EH (cell line): ENCODE measurements at regions not wholly inside any gene's neighbourhood (a gene's known extent, or its start where the extent isn't known, plus 50 kb on each side); places are given as distances from the start of the nearest gene placed in this dataset.

Experiments used
- DNase-seq: peaks from one replicate; pipeline ENCODE4 v3.0.0-alpha.2; 2015; ENCODE audit warnings: low read depth

DNA sequence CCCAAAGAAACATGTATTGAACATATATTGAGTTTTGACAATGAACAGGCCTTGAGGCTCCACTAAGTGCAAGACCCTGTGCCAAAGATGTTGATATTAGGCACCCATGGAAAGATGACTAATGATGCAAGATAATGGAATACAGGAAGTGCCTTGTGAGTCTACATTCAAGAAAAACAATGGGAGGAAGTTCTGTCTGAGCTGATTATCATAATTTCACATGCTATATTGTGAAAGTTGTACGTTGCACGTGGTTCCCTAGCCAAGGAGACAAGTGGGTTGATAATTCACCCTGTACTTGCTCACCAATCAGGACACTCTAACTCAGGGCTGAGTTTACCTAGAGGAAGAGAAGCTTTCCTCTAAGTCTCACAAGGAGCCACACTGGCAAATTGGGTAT, 186.9 kb upstream of the STAC start:
- DNase-seq: peak; percentile 7

DNA sequence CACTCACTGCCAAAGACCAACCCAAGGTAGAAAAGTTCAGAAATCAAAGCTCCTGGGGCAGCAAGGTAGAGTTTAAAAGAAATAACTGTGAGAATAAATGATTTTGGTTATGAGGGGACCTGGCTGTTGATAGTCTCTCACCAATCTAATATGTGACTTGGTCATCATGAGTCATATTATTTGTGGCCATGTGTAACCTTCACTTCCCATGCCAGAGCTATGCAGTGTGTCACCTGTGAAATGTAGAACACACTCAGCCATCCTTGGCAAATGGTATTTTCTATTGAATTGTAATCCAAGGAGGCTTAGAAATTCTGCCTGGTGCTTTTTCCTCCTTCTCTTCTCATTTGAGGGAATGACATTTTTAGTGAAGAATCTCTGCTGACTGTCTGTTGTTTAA, 184.2 kb upstream of the STAC start:
- DNase-seq: no peak

DNA sequence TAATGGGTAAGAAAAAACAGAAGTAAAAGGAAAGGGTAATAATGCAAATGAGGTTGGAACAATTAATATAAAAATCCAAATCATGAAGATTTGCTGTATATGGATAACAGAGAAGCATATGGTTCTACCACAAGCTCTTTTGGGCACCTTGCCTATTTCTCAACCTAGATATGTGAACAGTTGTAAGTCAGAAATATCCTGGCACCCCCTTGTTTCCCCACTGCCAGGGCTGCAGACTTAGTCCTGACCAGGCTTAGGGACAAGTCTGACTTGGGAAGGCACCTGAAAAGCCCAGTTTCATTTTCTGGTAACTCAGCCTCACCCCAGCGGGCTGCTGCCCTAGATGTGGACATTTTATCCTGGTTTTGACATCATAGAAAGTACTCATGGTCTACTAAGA, 183.2 kb upstream of the STAC start:
- no peak for DNase-seq

DNA sequence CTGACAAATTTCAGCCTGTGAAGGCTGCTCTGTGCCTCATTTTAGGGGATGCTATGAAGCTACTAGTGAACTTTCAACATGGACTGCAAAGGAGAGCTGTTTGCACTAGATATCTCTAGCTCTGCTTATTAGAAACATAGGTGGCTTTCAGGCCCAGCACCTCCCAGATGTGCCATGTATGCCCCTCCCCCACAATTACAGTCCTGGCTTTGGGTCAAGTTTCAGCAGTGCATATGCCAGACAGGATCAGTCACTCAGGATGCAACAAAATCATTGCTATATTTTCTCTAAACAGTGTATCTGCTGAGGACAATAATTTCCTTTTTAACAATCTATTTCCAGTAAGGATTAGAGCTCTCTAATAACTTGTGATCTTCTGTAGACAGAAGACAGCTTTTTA, 178.8 kb upstream of the STAC start:
- DNase-seq: no peak

DNA sequence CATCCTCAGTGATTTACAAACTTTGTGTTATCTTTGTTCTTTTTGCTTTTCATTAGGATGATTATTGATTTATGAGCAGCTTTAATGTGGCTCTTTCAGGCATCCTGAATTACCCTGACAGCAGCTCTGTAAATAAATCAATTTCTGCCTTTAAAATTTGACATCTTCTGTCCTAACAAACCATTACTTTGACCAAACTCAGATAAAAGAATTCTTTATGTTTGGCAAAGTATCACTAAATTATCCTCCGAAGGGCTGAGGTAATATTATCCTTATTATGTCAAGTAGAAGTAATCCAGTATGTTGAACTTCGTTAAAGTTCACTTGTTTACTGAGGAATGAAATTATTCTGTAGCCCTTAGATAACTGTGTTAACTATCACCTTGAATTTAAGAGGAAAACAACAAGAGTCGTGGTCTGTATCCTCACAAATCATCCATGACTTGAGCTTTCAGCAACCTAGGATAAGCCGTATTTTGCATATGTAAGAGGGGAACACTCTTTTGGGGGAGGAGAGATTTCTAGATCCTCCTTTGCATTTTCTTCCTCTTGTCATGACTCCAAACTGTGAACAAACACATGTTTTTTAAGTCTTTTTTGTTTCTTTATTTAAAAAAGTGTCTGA, 173.2 kb upstream of the STAC start:
- no peak for DNase-seq

DNA sequence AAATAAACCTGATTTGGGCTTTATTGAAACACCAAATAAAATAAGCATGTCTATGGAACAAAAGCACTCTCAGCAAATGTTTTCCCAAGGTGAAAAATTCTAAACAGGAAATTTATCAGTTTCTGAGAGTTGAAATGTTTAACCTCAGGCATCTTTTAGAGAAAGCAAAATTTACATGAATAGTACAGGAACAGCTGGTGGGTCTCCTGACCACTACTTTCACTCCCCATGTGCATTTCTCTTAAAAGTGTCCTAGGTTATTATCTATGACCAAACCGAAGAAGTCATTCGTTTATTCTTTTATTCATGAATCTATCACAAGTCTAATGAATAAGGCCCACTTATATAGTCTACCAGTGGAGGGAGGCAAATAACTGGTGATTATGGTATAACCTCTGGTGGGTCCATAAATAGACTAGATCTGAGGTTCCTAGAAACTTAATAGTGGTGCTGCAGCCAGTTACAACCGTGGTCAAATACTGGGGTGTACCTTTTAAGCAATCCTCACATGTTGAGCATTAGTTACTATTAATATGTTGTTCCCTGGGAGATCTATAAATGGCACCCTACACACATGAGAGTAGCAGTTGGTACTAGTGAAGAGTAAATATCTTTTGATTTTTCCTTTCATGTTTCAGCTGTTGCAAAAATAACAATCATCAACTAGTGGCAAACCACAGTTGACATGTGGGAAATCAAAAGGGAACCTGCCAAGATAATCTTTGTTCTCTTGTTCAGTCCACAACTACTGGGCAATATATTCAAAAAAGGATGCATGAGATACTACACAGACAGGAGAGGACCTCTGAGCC, 169.3 kb upstream of the STAC start:
- DNase-seq: peak; percentile 11

DNA sequence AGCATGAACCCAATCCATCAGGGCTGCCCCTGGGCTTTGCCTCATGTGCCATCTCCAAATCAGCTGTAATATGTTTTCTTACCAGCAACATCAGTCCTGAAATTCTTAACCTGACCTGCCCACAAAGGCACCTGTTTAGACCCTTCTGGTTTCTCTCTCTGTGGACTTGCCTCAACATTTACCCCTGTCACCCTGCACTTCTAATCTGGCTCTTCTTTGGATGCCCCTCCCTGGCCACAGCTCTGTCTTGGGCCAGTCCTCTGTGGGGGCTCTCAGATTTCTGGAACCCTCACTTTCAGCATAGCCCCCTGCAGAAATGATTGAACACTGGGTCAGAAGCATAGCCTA, 168.7 kb upstream of the STAC start:
- DNase-seq: no peak

DNA sequence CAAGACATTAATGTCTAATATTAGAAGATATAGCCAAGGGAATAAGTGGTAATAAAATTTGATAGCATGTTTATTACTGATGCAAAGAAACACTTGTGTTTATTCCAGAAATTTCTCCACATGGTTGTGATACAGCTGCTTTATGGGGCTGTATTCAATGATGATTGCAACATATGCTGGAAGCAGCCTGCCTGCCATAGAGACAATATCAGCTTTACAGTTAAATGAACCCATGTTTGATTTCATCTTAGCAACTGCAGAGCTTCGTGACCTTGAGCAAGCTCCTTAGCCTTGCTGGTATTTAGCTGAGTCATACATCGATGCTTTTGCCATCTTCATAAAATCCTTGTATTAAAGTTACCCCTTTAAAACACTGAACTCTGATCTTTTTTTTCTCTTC, 168.1 kb upstream of the STAC start:
- DNase-seq: peak; percentile 80

DNA sequence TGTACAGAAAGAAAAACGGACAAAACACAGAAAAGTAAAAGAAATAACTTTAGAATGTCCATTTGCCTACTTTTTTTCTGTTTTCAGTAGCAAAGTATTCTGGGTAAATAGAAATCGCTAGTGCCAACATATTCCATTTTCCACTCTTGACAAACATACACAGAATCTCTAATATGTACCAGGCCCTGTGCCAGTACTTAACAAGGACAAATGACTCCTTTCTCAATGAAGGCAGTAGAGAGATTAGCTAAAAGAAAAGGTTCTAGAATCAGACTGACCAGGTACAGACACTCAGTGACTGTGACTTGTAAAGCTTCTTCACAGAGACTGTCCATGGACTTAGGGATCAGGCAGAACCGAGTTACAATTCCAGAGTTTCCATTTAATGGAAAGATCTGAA, 165.8 kb upstream of the STAC start:
- no peak for DNase-seq

DNA sequence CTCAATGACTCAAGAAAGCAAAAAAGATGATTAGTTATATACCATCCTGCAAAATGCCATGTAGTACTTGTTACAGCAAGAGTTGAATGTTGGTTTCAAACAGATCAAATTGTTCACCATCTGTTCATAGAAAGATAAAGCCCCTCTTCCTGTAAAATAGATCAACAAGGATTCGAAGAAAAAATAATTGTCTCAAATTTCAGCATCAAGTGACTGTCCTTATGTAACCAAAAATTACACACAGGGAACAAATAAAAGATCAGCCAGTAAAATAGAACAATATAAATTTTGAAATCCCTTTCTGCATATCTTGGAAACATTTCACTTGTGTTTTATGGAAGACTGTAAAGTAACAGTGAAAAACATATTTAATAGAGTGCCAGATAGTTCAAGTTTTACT, 165.1 kb upstream of the STAC start:
- DNase-seq: no peak

DNA sequence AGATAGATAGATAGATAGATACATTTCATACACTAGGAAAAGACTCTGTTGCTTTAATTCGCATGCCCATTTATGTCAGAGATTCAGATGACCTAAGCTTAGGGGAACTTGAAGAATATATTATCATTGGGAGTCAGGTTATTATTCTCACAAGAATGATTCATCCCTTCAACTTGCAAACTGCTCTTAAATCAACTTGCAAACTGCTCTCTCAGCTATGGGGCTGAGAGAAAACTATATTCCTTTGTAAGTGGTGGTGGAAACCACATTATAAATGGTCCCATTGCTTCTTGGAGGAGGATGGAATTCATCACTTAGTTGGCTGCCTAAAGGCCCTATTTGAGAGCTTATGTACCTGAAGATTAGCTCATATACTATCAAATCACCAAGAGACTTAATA, 160.9 kb upstream of the STAC start:
- DNase-seq: peak; percentile 89

DNA sequence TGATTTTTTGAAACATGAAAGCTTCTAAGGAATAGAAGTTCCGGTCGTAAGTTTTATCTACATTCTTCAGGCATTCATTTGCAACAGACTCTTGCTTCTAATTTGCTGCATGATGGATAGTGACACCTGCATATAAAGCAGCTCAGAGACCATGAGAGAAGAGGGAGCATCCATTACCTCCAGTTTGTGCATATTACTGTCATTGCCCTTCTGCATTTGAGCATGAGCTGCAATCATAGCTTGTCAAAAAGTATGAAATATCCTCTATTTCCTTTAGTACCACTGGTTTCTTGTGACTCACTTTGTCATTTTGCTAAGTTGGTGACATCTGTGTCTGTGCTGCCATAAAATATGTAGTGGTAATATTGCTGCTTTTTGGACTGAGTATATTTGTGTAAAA, 160.1 kb upstream of the STAC start:
- no peak for DNase-seq

DNA sequence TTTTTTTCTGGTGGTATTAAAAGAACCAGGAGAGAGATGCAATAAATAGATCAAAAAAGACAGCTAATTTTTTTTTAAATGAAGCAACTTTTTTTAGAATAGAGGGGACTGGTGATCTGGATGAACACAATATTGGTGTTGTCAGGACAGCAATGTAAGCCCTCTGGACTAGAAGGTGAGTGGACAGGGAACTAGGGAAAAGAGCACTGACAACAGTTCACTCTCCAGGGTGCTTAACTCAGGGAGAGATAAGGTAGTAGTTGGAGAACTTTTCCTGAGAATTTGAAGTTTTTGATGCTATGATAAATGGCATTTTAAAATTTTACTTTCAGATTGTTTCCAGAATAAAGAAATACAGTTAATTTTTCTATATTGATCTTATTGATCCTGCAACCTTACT, 158.3 kb upstream of the STAC start:
- DNase-seq: no peak

DNA sequence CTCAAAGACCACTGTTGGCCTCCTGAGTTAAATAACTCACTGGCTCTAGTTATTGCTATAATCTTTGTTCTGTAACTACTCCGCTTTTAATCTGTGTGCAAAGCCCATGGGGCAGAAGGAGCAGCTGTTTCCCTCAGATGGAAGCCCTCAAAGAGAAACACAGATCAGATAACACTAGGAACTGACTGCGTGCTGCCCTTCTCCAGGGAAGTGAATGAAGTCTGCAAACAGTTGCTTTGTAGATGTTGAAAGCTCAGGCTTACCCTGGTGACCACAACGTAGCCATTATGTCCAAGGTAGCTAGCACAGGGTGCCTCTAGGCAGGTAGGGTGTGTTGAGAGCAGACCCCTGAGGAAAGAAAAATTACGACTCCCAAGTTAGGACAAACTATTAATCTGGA, 152.3 kb upstream of the STAC start:
- no peak for DNase-seq

DNA sequence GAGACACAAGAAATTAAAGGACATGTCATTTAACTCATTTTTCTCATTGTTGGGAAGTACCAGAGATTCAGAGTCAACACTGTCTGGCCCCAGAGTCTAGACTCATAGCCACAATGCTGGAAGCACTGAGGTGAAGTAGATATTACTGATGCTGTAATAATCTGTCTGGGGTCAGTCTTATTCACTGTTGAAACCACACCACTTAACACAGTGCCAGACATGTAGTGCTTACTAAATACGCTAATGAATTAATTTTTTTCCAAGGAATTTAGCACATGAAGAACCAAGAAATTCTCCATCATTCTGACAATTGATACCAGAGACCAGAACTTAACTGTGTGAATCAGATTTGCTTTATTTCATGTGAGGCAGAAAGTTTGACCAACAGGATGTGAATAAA, 150.8 kb upstream of the STAC start:
- no peak for DNase-seq

DNA sequence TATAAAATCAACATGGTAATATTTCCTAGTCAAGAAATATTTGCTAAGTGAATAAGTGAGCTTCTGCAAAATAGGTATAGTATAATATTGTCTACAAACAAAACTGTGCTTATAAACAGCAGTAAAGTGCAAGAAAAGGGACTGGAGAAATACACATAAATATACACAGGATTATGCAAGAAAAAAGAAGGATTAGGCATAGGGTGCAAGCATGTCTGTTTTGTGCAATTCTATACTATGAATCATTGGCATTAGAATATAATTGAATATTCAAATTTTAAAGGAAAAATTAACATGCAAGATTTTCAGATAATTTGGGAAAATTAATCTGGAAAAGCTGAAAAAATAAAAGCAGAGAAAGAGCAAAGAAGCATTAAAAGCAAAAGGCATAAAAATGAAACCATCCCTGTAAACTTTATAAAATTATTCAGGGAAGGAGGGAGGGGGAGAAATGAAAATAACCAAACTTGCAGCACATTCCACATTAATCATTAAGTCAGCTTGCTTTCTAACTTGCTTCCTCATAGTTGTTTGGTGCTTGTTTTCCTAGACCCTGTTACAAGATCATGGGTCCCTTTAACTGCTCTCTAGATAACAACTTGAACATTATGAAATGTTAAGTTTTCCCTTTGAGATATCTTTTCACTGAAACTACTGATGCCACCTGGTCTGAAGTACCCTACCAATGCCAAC, 147.4 kb upstream of the STAC start:
- no peak for DNase-seq

DNA sequence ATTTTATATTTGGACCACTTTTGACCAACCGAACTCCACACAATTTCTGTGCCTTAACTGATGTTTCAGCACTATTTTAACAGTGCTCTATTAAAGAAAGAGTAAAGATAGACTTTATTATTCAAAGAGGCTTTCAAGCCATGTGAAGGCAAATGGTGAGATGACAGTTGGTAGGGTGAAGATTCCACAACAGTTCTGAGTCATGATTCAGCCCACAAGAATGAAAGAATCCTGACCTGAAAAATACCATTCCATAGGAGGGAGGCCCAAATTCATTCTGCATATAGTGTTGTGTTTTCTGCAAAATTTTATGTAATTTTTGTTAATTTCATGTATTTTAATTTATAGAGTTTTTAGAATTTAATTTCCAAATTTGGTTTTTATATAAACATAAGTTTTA, 135.6 kb upstream of the STAC start:
- peak; percentile 72 for DNase-seq

DNA sequence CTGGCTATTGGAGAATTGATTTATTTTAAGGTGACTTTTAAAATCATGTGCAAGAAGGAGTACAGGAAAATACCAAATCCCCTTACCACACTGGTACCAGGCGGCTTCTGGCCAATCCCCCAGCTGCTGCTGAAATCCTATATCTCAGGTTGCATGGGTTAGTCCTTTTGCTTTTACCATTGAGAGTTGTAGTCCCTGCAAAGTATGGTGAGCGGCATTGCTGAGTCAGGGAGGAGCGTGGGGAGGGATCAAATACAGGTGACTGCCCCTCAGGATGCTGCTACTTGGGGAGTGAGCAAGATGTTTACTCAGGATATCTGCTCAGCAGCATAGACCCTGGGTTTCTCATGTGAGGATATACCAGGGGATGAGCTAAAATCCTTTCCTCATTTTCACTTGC, 131.9 kb upstream of the STAC start:
- no peak for DNase-seq

DNA sequence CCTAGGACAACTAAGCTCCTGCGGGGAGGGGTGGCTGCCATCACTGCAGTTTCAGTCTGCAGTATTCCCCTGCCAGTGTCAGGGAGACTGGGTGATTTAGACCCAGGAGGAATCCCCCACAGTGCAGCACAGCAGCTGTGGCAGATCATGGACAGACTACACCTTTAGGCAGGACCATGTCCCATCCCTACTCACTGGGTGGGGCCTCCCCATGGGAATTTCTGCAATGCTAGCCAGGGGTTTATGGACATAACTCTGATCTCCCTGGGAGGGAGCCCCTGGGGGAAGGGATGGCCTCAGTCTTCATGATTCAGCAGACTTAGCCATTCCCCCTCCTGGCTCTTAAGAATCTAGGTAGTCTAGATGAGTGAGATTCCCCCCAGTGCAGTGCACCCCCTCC, 130.1 kb upstream of the STAC start:
- DNase-seq: no peak

DNA sequence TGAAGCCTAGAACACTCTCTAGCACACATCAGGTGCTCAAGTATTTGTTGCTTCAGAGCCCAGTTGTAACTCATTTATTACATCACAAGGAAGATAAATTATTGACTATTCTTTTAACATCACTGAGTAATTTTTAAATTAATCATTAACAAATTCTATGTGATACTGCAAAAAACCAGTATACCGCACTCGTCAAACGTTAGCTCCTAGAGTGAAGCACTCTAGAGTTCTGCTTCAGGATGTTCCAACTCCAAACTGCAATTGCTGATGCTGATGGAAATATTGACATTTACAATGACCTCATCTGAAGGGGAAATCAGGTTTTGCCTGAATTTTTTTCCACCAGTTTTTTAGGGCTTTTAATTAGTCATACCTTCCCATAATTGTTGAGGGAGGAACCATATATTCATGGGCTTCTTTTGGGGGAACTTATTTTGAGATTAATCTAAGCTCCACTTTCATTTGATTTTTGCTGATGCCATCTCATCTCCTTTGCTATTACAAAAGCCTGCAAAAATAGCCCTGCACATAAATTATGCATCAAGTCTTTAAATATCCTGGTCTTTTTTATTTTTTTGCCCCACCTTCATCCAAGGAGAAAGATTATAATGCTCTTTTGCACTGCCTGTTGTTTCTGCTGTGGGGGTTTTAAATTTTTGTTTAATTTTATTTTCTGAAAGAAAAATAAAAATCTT, 123.0 kb upstream of the STAC start:
- no peak for DNase-seq

DNA sequence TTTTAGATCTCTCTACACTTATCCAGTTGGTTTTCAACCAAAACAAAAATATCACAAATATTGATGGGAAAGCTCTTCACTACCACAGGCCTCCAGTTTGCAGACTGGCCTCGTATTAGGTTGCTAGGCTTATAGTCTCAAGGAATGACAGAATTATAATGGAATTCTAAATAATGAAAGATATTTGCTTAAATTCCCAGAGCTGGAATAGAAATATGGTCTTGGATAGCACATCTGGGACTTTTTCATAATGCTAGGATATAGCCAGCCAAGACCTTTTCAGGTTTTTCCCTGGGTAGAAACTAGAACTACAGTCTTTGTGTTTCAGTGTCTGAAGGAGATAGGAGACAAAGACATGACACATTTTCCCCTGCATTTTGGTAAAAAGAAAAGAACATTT, 121.9 kb upstream of the STAC start:
- no peak for DNase-seq

DNA sequence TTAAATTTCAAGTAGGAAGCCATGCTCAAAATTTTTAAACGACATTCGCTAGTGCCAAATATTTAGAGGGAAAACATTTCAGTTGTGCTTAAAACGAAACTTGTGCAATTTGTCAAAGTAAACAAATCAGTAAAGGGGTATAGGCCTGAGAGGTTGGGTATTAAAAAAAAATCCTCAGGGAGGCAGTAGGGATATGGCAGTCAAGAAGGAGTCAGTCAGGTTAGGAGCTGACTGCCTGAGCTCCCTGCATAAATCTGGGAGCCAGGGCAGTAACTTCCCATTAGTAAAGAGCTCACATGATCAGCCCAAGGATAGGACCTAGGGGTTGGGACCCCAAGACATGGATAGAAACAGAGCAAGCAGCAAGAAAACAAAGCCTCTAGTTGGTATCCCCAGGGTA, 120.7 kb upstream of the STAC start:
- no peak for DNase-seq

DNA sequence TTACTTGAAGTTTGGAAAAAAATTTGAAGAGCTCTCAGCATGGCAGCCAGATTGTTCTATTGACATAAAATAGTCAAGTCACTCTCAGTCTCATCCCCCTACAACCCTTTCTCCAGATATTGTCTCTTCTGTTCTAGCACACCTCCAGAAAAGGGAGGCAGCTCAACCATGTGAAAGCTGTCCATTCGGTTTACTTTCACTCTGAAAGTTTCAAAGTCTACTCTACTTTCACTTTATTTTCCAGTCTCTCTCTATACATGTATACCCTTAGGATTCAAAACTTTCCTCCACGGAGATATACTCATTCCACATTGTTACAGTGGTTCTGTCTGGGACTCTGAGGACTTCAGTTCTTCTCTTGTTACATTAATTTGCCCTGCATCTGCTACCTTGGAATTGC, 111.0 kb upstream of the STAC start:
- no peak for DNase-seq
